GM12878 (cell line): ENCODE measurements at regions not wholly inside any gene's neighbourhood (a gene's known extent, or its start where the extent isn't known, plus 50 kb on each side); places are given as distances from the start of the nearest gene placed in this dataset.
A peak's percentile ranks its signal among the peaks of the same experiment; 100 is the strongest.

Experiments used
- ATAC-seq: fragments of 200-7000 bp; cut with Tn5 transposase; 3 replicates; pipeline ENCODE4 v1.9.1; 2020; ENCODE audit warnings: mild to moderate bottlenecking, moderate library complexity
- BruUV-seq: library from RNA; stranded (reverse); fragments of 400-500 nt; replicated peaks from 2 replicates; lab custom pipeline; 2021; lab: Mats Ljungman, UMichigan
- CTCF ChIA-PET: fragments of 300-600 bp; sonication (Branson Sonifier 250); formaldehyde crosslinking; extraction: SDS; loops from one replicate; lab custom pipeline; 2021; ENCODE audit warnings: inconsistent platforms; lab: Yijun Ruan, JAX
- POLR2A ChIA-PET: fragments of 350-600 bp; formaldehyde crosslinking; extraction: SDS; loops from one replicate; lab custom pipeline; 2021; ENCODE audit warnings: inconsistent platforms; lab: Charles Lee
- RAD21 ChIA-PET: fragments of 300-600 bp; sonication (Branson Sonifier 250); formaldehyde crosslinking; loops from one replicate; lab custom pipeline; 2023; ENCODE audit warnings: antibody characterized with exemption; ENCODE audit not compliant: unreplicated experiment; lab: Charles Lee
- SMC1A ChIA-PET: fragments of 300-600 bp; sonication (Branson Sonifier 250); formaldehyde crosslinking; loops from one replicate; lab custom pipeline; 2023; ENCODE audit not compliant: unreplicated experiment, uncharacterized antibody; lab: Charles Lee
- DNase-seq: peaks from one replicate; pipeline ENCODE4 v3.0.0-alpha.2; 2011; ENCODE audit warnings: low read depth, low spot score
- FAIRE-seq: peaks from 3 replicates; lab custom pipeline; 2011; peaks lifted over from hg19 to GRCh38; lab: Jason Lieb, UNC
- H2AFZ ChIP-seq: 2 replicates; pipeline ENCODE4 v1.6.0; 2011; ENCODE audit warnings: low read depth, low read length, control low read depth; ENCODE audit not compliant: control insufficient read depth
- H3K27ac ChIP-seq: 2 replicates; pipeline ENCODE4 v1.5.1; 2011; ENCODE audit warnings: control low read depth; ENCODE audit not compliant: control insufficient read depth, insufficient read depth
- H3K27me3 ChIP-seq, 2 experiments: replicated peaks in 1 of 2; 2 replicates each; pipeline versions ENCODE4 v1.6.0 to v1.6.1; 2011; ENCODE audit warnings: low read length in 1 of 2; ENCODE audit not compliant: control insufficient read depth in 2 of 2, insufficient read depth in 2 of 2
- H3K36me3 ChIP-seq, 2 experiments: 2 replicates each; pipeline ENCODE4 v1.5.1; 2011; ENCODE audit warnings: low read length in 1 of 2; ENCODE audit not compliant: control insufficient read depth in 2 of 2, insufficient read depth in 2 of 2
- H3K4me1 ChIP-seq: 2 replicates; pipeline ENCODE4 v1.6.1; 2011; ENCODE audit warnings: mild to moderate bottlenecking, low read length, moderate library complexity, mixed read lengths; ENCODE audit not compliant: control insufficient read depth, insufficient read depth
- H3K4me2 ChIP-seq: 2 replicates; pipeline ENCODE4 v1.6.0; 2011; ENCODE audit warnings: control low read depth; ENCODE audit not compliant: control insufficient read depth, insufficient read depth
- H3K4me3 ChIP-seq: fragments of 200-600 bp; sonication (generic); 2 replicates; pipeline ENCODE4 v1.5.1; 2016
- H3K79me2 ChIP-seq: 2 replicates; pipeline ENCODE4 v1.6.0; 2011; ENCODE audit warnings: low read length; ENCODE audit not compliant: control insufficient read depth, insufficient read depth
- H3K9ac ChIP-seq: 2 replicates; pipeline ENCODE4 v1.8.0; 2011; ENCODE audit warnings: low read length, control low read depth, mixed read lengths; ENCODE audit not compliant: control insufficient read depth, insufficient read depth
- H3K9me3 ChIP-seq: replicated peaks from 3 replicates; pipeline ENCODE4 v1.5.1; 2011; ENCODE audit warnings: mild to moderate bottlenecking, low read length; ENCODE audit not compliant: control insufficient read depth, insufficient read depth
- H4K20me1 ChIP-seq: 2 replicates; pipeline ENCODE4 v1.6.0; 2011; ENCODE audit not compliant: control insufficient read depth, insufficient read depth
- BACH1 ChIP-seq: fragments of 450-650 bp; IDR thresholded peaks from 2 replicates; pipeline ENCODE4 v1.6.1; 2017; ENCODE audit warnings: mild to moderate bottlenecking, borderline replicate concordance
- BCL11A ChIP-seq: IDR thresholded peaks from 2 replicates; pipeline ENCODE4 v1.6.1; 2011; ENCODE audit warnings: low read depth, low read length
- BHLHE40 ChIP-seq, 2 experiments: fragments of 450-650 bp in 1 of 2; IDR thresholded peaks; 2 replicates each; pipeline ENCODE4 v1.6.1; 2011 to 2017; ENCODE audit warnings: low read depth in 2 of 2, borderline replicate concordance in 1 of 2, improper control_type of control experiment in 1 of 2, low read length in 1 of 2, mild to moderate bottlenecking in 1 of 2
- CBX3 ChIP-seq: fragments of 200-600 bp; sonication (generic); IDR thresholded peaks from 2 replicates; pipeline ENCODE4 v1.6.1; 2016; ENCODE audit warnings: low read depth, borderline replicate concordance
- CHD1 ChIP-seq: IDR thresholded peaks from 2 replicates; pipeline ENCODE4 v1.6.1; 2012; ENCODE audit warnings: low read depth, low read length, improper control_type of control experiment
- CHD2 ChIP-seq: IDR thresholded peaks from 2 replicates; pipeline ENCODE4 v1.6.1; 2011; ENCODE audit warnings: low read depth, low read length, improper control_type of control experiment, borderline replicate concordance
- DPF2 ChIP-seq: fragments of 450-650 bp; IDR thresholded peaks from 2 replicates; pipeline ENCODE4 v1.6.1; 2017; ENCODE audit warnings: mild to moderate bottlenecking
- EP300 ChIP-seq, 2 experiments: fragments of 150-350 bp in 1 of 2; IDR thresholded peaks; 2 replicates each; pipeline ENCODE4 v1.6.1; 2011 to 2012; ENCODE audit warnings: low read depth in 2 of 2, low read length in 2 of 2, borderline replicate concordance in 1 of 2, improper control_type of control experiment in 1 of 2, inconsistent platforms in 1 of 2; ENCODE audit not compliant: control insufficient read depth in 1 of 2
- FOXK2 ChIP-seq: fragments of 450-650 bp; IDR thresholded peaks from 2 replicates; pipeline ENCODE4 v1.6.1; 2017; ENCODE audit warnings: mild to moderate bottlenecking, moderate library complexity
- IKZF1 ChIP-seq: fragments of 450-650 bp; conservative IDR thresholded peaks from 2 replicates; pipeline ENCODE4 v1.6.1; 2017; ENCODE audit warnings: antibody characterized with exemption, mild to moderate bottlenecking
- IKZF2 ChIP-seq, 2 experiments: fragments of 450-650 bp; IDR thresholded peaks; 2 replicates each; pipeline ENCODE4 v1.6.1; 2017; ENCODE audit warnings: mild to moderate bottlenecking in 2 of 2, moderate library complexity in 2 of 2
- JUNB ChIP-seq: IDR thresholded peaks from 2 replicates; pipeline ENCODE4 v1.6.1; 2016; ENCODE audit warnings: antibody characterized with exemption, mild to moderate bottlenecking
- MEF2B ChIP-seq: fragments of 450-650 bp; IDR thresholded peaks from 2 replicates; pipeline ENCODE4 v1.6.1; 2018; ENCODE audit warnings: mild to moderate bottlenecking, moderate library complexity; ENCODE audit not compliant: partially characterized antibody, poor library complexity, severe bottlenecking
- MTA2 ChIP-seq: fragments of 450-650 bp; IDR thresholded peaks from 2 replicates; pipeline ENCODE4 v1.6.1; 2016; ENCODE audit warnings: low read depth, mild to moderate bottlenecking, moderate library complexity
- MXI1 ChIP-seq: fragments of 150-350 bp; IDR thresholded peaks from 2 replicates; pipeline ENCODE4 v1.6.1; 2011; ENCODE audit warnings: low read depth, mild to moderate bottlenecking, inconsistent platforms, low read length, improper control_type of control experiment
- NFIC ChIP-seq: IDR thresholded peaks from 2 replicates; pipeline ENCODE4 v1.6.1; 2012; ENCODE audit warnings: low read depth, mild to moderate bottlenecking, inconsistent platforms, low read length, moderate library complexity
- RBBP5 ChIP-seq: fragments of 200-600 bp; sonication (generic); conservative IDR thresholded peaks from 2 replicates; pipeline ENCODE4 v1.6.1; 2016
- RELA ChIP-seq: fragments of 450-650 bp; IDR thresholded peaks from 2 replicates; pipeline ENCODE4 v1.8.0; 2014; ENCODE audit warnings: borderline replicate concordance; ENCODE audit not compliant: partially characterized antibody
- RELB ChIP-seq: fragments of 450-650 bp; IDR thresholded peaks from 2 replicates; pipeline ENCODE4 v1.6.1; 2017; ENCODE audit warnings: low read depth, mild to moderate bottlenecking, moderate library complexity
- SPI1 ChIP-seq: IDR thresholded peaks from 2 replicates; pipeline ENCODE4 v1.6.1; 2011; ENCODE audit warnings: low read depth, mild to moderate bottlenecking, low read length, moderate library complexity, borderline replicate concordance; ENCODE audit not compliant: insufficient read depth
- SRF ChIP-seq, 2 experiments: IDR thresholded peaks; 2 replicates each; pipeline ENCODE4 v1.6.1; 2011; ENCODE audit warnings: low read depth in 2 of 2, low read length in 2 of 2, mild to moderate bottlenecking in 1 of 2, moderate library complexity in 1 of 2
- TARDBP ChIP-seq: IDR thresholded peaks from 2 replicates; pipeline ENCODE4 v1.6.1; 2016; ENCODE audit warnings: borderline replicate concordance
- WRNIP1 ChIP-seq: IDR thresholded peaks from 2 replicates; pipeline ENCODE4 v1.6.1; 2011; ENCODE audit warnings: low read depth, low read length, improper control_type of control experiment, borderline replicate concordance
- YY1 ChIP-seq: IDR thresholded peaks from 2 replicates; pipeline ENCODE4 v1.6.1; 2011; ENCODE audit warnings: low read depth, mild to moderate bottlenecking, low read length
- ZNF24 ChIP-seq: fragments of 450-650 bp; IDR thresholded peaks from 2 replicates; pipeline ENCODE4 v1.6.1; 2017; ENCODE audit warnings: antibody characterized with exemption, mild to moderate bottlenecking
- in situ Hi-C: fragments of 300-500 bp; cut with MboI; formaldehyde crosslinking; loops from 9 replicates; pipeline ENCODE4 v1.14.3; 2018; ENCODE audit warnings: mixed read lengths
- intact Hi-C: fragments of 100-400 bp; cut with micrococcal nuclease; formaldehyde crosslinking; loops from one replicate; pipeline ENCODE4 v1.14.2; 2022; ENCODE audit not compliant: unreplicated experiment
- TF ChIP-seq, protein P1 (sequence below): IDR thresholded peaks from 2 replicates; pipeline ENCODE4 v1.6.1; 2012; ENCODE audit warnings: low read length, inconsistent platforms

DNA sequence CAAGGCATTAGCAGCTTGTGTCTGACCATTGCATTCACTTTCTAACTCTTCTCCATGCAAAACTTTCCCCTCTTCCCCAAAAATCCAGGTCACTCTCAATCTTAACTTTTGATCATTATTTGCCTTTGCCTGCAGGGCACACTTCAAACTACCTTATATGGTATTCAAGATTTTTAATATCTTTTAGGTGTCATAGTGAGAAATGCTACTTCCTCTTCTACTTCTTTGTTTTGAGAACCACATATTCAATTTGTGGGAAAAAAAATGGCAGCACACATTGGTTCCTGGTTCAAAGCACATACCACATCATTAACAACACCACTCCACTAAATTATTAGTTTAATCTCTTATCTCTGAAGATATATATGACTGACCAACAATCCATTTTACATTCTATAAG is 1267.0 kb upstream of the CITED2 start:
- FAIRE-seq: no peak
- POLR2A ChIA-PET: no interaction called here
- no peaks in the 10 kb centered on the region for H3K36me3 ChIP-seq
- no TSS peak for BruUV-seq
- H3K4me1 ChIP-seq: no peaks in the 10 kb centered on the region
- ATAC-seq: peak; percentile 84
- no peaks in the 10 kb centered on the region for H3K79me2 ChIP-seq
- RAD21 ChIA-PET: interaction anchor here (1.5 kb wide), 1 partner anchor 98 kb away, joined by 4 read pairs; no protein-coding TSS in a partner anchor
- H4K20me1 ChIP-seq: no peaks in the 10 kb centered on the region
- H3K4me2 ChIP-seq: no peak overlapping the region
- SMC1A ChIA-PET: no interaction called here
- CTCF ChIA-PET: no interaction called here
- H3K27me3 ChIP-seq: no peaks in the 10 kb centered on the region
- peaks cover 6% of the 10 kb centered on the region for H3K9me3 ChIP-seq
- no peak overlapping the region for H3K4me3 ChIP-seq
- intact Hi-C loops (no loop called here), in situ Hi-C loops (no loop called here)
- no peak overlapping the region for H2AFZ ChIP-seq
- DNase-seq: peak; percentile 15
- H3K27ac ChIP-seq: peak overlapping the region; percentile 42
- H3K9ac ChIP-seq: no peak overlapping the region
- TF ChIP-seq DPF2: peak; percentile 74; the same call in 1 of the 2 replicates
- TF ChIP-seq, protein P1, sequence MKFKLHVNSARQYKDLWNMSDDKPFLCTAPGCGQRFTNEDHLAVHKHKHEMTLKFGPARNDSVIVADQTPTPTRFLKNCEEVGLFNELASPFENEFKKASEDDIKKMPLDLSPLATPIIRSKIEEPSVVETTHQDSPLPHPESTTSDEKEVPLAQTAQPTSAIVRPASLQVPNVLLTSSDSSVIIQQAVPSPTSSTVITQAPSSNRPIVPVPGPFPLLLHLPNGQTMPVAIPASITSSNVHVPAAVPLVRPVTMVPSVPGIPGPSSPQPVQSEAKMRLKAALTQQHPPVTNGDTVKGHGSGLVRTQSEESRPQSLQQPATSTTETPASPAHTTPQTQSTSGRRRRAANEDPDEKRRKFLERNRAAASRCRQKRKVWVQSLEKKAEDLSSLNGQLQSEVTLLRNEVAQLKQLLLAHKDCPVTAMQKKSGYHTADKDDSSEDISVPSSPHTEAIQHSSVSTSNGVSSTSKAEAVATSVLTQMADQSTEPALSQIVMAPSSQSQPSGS: 0 out of 2 replicates have a peak, but pooled peaks have one; percentile 44
- TF ChIP-seq BACH1: peak; percentile 36; the same call in 1 of the 2 replicates
- peak; percentile 17; the same call in 1 of the 2 replicates for TF ChIP-seq YY1
- TF ChIP-seq TARDBP: no peak
- peak; percentile 74 to 84; a peak in 3 of 4 replicates for TF ChIP-seq IKZF2 (IDR thresholded peaks at IDR 0.05)
- TF ChIP-seq MEF2B: peak; percentile 44
- no peak for TF ChIP-seq CHD1
- TF ChIP-seq RBBP5: no peak
- no peak for TF ChIP-seq WRNIP1
- TF ChIP-seq IKZF1: peak; percentile 61
- no peak for TF ChIP-seq CHD2
- TF ChIP-seq SRF (IDR thresholded peaks at IDR 0.05; ENCODE audit: low read depth in 2 of 2, low read length in 2 of 2): peak in 1 of 2 experiments; percentile 77; a peak in 1 of 4 replicates
- TF ChIP-seq BCL11A: peak; percentile 59; the same call in 1 of the 2 replicates
- TF ChIP-seq EP300 (IDR thresholded peaks at IDR 0.05; ENCODE audit: borderline replicate concordance in 1 of 2, control insufficient read depth in 1 of 2, low read depth in 2 of 2, low read length in 2 of 2): peak in 1 of 2 experiments; percentile 62; a peak in 1 of 4 replicates
- peak; percentile 76 to 79 for TF ChIP-seq BHLHE40 (IDR thresholded peaks at IDR 0.05; ENCODE audit: borderline replicate concordance in 1 of 2, low read depth in 2 of 2, low read length in 1 of 2)
- TF ChIP-seq MTA2: peak; percentile 98
- TF ChIP-seq CBX3: no peak
- TF ChIP-seq JUNB: peak; percentile 55
- TF ChIP-seq NFIC: peak; percentile 59; the same call in 1 of the 2 replicates
- TF ChIP-seq FOXK2: no peak
- TF ChIP-seq ZNF24: peak; percentile 52; the same call in 1 of the 2 replicates
- no peak for TF ChIP-seq RELA
- no peak for TF ChIP-seq MXI1
- peak; percentile 39; the same call in 1 of the 2 replicates for TF ChIP-seq RELB
- TF ChIP-seq SPI1: peak; percentile 79; the same call in 1 of the 2 replicates
